GM13976 (cell line): ENCODE measurements at regions not wholly inside any gene's neighbourhood (a gene's known extent, or its start where the extent isn't known, plus 50 kb on each side); places are given as distances from the start of the nearest gene placed in this dataset.

Experiments
- DNase-seq: peaks from one replicate; pipeline ENCODE4 v3.0.0; 2012; ENCODE audit warnings: low spot score
- CTCF ChIP-seq: IDR thresholded peaks from 2 replicates; pipeline ENCODE4 v1.5.1; 2012; ENCODE audit warnings: borderline replicate concordance, mild to moderate bottlenecking; ENCODE audit not compliant: insufficient read depth; ENCODE audit errors: extremely low read depth, missing control alignments, control extremely low read depth
- in situ Hi-C: fragments of 300-500 bp; cut with MboI; formaldehyde crosslinking; loops from one replicate; pipeline ENCODE4 v1.12.0; 2022; ENCODE audit warnings: low sequenced_read_pairs, mixed read lengths, inconsistent platforms; ENCODE audit not compliant: unreplicated experiment

DNA sequence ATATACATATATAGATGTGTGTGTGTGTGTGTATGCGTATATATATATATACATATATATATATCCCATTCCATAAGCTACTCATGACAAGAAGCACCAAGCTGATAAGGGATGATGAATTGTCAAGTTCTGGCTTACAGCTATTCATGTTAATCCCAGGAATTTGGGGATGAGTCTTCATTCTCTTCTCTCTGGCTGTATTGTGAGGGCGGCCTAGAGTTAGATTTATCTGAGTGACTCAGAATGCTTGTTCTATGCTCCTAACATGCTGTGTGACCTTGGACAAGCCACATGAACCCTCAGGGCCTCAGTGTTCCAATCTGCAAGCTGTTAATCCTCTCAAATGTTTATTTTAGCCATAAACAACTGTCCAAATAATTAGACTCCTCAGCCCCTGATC, 749.0 kb downstream of the MED13L start:
- TF ChIP-seq CTCF = no peak
- DNase-seq = no peak
- in situ Hi-C loops = no loop called here

GRCh38 chr12:115521771-115522409, 755.6 kb downstream of the MED13L start:
- no peak for TF ChIP-seq CTCF
- in situ Hi-C loops = no loop called here
- no peak for DNase-seq

DNA sequence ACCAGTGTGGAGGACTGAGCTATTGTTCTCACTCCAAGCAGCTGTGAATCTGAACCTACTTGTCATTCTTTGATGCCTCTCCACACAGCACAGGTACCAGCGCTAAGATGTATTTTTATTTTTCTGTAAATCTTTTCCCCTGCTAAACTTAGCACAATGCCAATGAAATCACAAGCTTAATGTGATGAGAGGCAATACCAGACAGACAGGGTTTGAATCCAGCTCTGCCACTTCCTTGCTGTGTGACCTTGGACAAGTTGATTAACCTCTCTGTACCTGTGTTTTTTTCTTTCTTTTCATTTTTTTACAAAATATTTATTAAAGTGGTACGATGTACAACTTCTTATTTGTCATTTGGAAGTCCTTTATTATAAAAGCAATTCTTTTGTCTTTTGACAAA, 757.6 kb downstream of the MED13L start:
- in situ Hi-C loops = no loop called here
- no peak for DNase-seq
- no peak for TF ChIP-seq CTCF

GRCh38 chr12:115519359-115519758, 758.1 kb downstream of the MED13L start:
- in situ Hi-C loops = no loop called here
- no peak for DNase-seq
- no peak for TF ChIP-seq CTCF

DNA sequence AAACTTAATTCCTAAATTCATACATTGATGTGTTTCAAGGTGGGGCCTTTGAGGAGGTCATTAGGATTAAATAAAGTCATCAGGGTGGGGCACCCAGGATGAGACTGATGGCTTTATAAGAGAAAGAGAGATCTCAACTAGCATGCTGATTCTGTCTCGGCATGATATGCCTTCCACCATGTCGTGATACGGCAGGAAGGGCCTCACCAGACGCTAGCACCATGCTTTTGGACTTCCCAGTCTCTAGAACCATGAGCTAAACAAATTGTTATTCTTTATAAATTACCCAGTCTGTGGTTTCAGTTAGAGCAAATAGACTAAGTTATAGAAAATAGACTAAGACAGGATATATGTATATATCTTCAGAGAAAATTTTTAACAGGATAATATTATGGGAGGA, 759.6 kb downstream of the MED13L start:
- TF ChIP-seq CTCF = no peak
- no peak for DNase-seq
- in situ Hi-C loops = no loop called here

DNA sequence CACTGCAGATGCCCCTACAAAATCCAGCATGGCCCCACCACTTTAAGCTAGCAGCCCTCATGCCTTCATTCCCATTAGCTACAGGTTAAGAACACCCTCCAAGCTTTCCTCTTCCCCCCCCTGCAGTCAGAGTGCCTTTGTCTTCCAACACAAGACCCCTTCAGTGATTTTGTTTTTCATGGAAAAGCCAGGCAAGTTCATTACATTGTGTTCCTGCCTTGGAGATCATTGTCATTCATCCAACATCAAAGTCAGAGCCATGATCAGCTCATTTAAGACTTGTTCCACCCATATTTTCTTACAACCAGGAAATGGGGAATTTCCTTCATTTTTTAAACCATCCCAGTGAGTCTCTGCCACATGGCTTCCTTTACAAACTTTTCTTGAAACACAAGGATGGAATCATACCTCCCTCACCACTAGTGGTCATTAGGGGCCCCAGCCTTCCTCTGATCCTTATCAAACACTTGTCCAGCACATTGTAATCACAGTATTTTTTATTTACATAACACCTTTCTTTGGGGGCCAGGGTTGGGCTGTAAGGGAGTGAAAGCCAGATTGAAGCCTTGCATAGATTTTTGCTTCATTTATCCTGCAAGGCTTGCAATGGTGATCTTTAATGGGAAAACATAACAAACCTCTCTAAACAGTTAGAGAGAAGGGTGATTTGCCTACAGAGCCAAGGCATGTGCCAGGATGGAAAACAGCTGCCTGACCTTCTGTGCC, 765.3 kb downstream of the MED13L start:
- DNase-seq = no peak
- no peak for TF ChIP-seq CTCF
- in situ Hi-C loops = no loop called here
